GM23338 (cell line): ENCODE measurements at regions not wholly inside any gene's neighbourhood (a gene's known extent, or its start where the extent isn't known, plus 50 kb on each side); places are given as distances from the start of the nearest gene placed in this dataset.

ENCODE experiments used
- ATAC-seq: fragments of 200-7000 bp; cut with Tn5 transposase; 3 replicates; pipeline ENCODE4 v1.9.1; 2020
- DNase-seq: peaks from one replicate; pipeline ENCODE4 v3.0.0-alpha.2; 2015; ENCODE audit warnings: low spot score
- H2AFZ ChIP-seq: fragments of 200-600 bp; sonication (generic); 2 replicates; pipeline ENCODE4 v1.8.0; 2016; ENCODE audit warnings: antibody characterized with exemption, mild to moderate bottlenecking, moderate library complexity
- H3F3A ChIP-seq: fragments of 200-600 bp; sonication (generic); replicated peaks from 2 replicates; pipeline ENCODE4 v1.8.0; 2017; ENCODE audit warnings: antibody characterized with exemption, mixed run types, low read depth
- H3K27ac ChIP-seq: fragments of 200-600 bp; sonication (generic); 2 replicates; pipeline ENCODE4 v1.6.1; 2016; ENCODE audit warnings: low read depth
- H3K27me3 ChIP-seq: fragments of 200-600 bp; sonication (generic); 2 replicates; pipeline ENCODE4 v1.8.0; 2016; ENCODE audit warnings: mild to moderate bottlenecking, mixed run types, moderate library complexity; ENCODE audit not compliant: insufficient read depth
- H3K36me3 ChIP-seq: fragments of 200-600 bp; sonication (generic); 2 replicates; pipeline ENCODE4 v1.8.0; 2016; ENCODE audit warnings: mild to moderate bottlenecking; ENCODE audit not compliant: insufficient read depth
- H3K4me1 ChIP-seq: fragments of 200-600 bp; sonication (generic); 2 replicates; pipeline ENCODE4 v1.8.0; 2016; ENCODE audit warnings: mild to moderate bottlenecking, moderate library complexity; ENCODE audit not compliant: insufficient read depth
- H3K4me2 ChIP-seq: fragments of 200-600 bp; sonication (generic); 2 replicates; pipeline ENCODE4 v1.7.1; 2017; ENCODE audit warnings: mixed run types
- H3K4me3 ChIP-seq: fragments of 200-600 bp; sonication (generic); 2 replicates; pipeline ENCODE4 v1.6.1; 2016; ENCODE audit warnings: mixed run types
- H3K79me2 ChIP-seq: fragments of 200-600 bp; sonication (generic); replicated peaks from 2 replicates; pipeline ENCODE4 v1.8.0; 2017; ENCODE audit warnings: mild to moderate bottlenecking; ENCODE audit not compliant: insufficient read depth
- H3K9me2 ChIP-seq: fragments of 200-600 bp; sonication (generic); 2 replicates; pipeline ENCODE4 v1.8.0; 2017; ENCODE audit not compliant: insufficient read depth
- H4K20me1 ChIP-seq: fragments of 200-600 bp; sonication (generic); replicated peaks from 2 replicates; pipeline ENCODE4 v1.8.0; 2017; ENCODE audit warnings: mild to moderate bottlenecking; ENCODE audit not compliant: insufficient read depth
- H3K27ac Mint-ChIP-seq: 2 replicates; pipeline ENCODE4 v1.8.0; 2020; ENCODE audit warnings: inconsistent platforms, mild to moderate bottlenecking, moderate library complexity, mixed read lengths
- H3K27me3 Mint-ChIP-seq: 3 replicates; pipeline ENCODE4 v1.8.0; 2022; ENCODE audit warnings: low read depth, mild to moderate bottlenecking, moderate library complexity, mixed read lengths, inconsistent platforms; ENCODE audit not compliant: insufficient read depth, poor library complexity
- H3K36me3 Mint-ChIP-seq: 3 replicates; pipeline ENCODE4 v1.8.0; 2021; ENCODE audit warnings: low read depth, mild to moderate bottlenecking, inconsistent platforms, moderate library complexity, mixed read lengths
- H3K4me1 Mint-ChIP-seq: 3 replicates; pipeline ENCODE4 v1.8.0; 2020; ENCODE audit warnings: mild to moderate bottlenecking, inconsistent platforms, mixed read lengths
- H3K4me3 Mint-ChIP-seq: 3 replicates; pipeline ENCODE4 v1.8.0; 2021; ENCODE audit warnings: moderate library complexity, mild to moderate bottlenecking, inconsistent platforms, mixed read lengths
- H3K9me3 Mint-ChIP-seq: 3 replicates; pipeline ENCODE4 v1.8.0; 2020; ENCODE audit warnings: moderate library complexity, mild to moderate bottlenecking, inconsistent platforms, mixed read lengths
- CREB1 ChIP-seq: fragments of 250-450 bp; sonication (Bioruptor Pico); IDR thresholded peaks from 2 replicates; pipeline ENCODE4 v1.5.0; 2020; ENCODE audit warnings: low read depth, mild to moderate bottlenecking, moderate library complexity
- EZH2 ChIP-seq: fragments of 200-600 bp; sonication (generic); IDR thresholded peaks from one replicate; pipeline ENCODE4 v1.8.0; 2017; ENCODE audit warnings: antibody characterized with exemption, mild to moderate bottlenecking, low read depth; ENCODE audit not compliant: unreplicated experiment
- EZH2phosphoT487 ChIP-seq: fragments of 200-600 bp; sonication (generic); IDR thresholded peaks from one replicate; pipeline ENCODE4 v1.8.1; 2018; ENCODE audit warnings: antibody characterized with exemption; ENCODE audit not compliant: unreplicated experiment
- JUNB ChIP-seq: IDR thresholded peaks from one replicate; pipeline ENCODE4 v1.6.1; 2016; ENCODE audit warnings: antibody characterized with exemption; ENCODE audit not compliant: unreplicated experiment
- NANOG ChIP-seq: IDR thresholded peaks from 2 replicates; pipeline ENCODE4 v1.6.1; 2016; ENCODE audit warnings: antibody characterized with exemption, borderline replicate concordance
- POLR2AphosphoS5 ChIP-seq: IDR thresholded peaks from 2 replicates; pipeline ENCODE4 v1.6.1; 2016; ENCODE audit warnings: antibody characterized with exemption, low read depth
- STAT1 ChIP-seq: IDR thresholded peaks from one replicate; pipeline ENCODE4 v1.6.1; 2016; ENCODE audit warnings: antibody characterized with exemption; ENCODE audit not compliant: unreplicated experiment
- ZNF114 ChIP-seq: fragments of 250-450 bp; sonication (Bioruptor Pico); IDR thresholded peaks from 2 replicates; pipeline ENCODE4 v1.5.0; 2020; ENCODE audit warnings: mild to moderate bottlenecking, moderate library complexity
- ZNF331 ChIP-seq: fragments of 250-450 bp; sonication (Bioruptor Pico); IDR thresholded peaks from 2 replicates; pipeline ENCODE4 v1.5.0; 2020; ENCODE audit warnings: low read depth, mild to moderate bottlenecking, moderate library complexity
- TF ChIP-seq, protein P1 (sequence below): IDR thresholded peaks from one replicate; pipeline ENCODE4 v1.6.1; 2018; ENCODE audit warnings: antibody characterized with exemption; ENCODE audit not compliant: unreplicated experiment
- TF ChIP-seq, protein P2 (sequence below): IDR thresholded peaks from 2 replicates; pipeline ENCODE4 v1.6.1; 2016; ENCODE audit warnings: antibody characterized with exemption
- TF ChIP-seq, protein P3 (sequence below): fragments of 250-450 bp; sonication (Bioruptor Pico); IDR thresholded peaks from 2 replicates; pipeline ENCODE4 v1.5.0; 2020; ENCODE audit warnings: mild to moderate bottlenecking, moderate library complexity

DNA sequence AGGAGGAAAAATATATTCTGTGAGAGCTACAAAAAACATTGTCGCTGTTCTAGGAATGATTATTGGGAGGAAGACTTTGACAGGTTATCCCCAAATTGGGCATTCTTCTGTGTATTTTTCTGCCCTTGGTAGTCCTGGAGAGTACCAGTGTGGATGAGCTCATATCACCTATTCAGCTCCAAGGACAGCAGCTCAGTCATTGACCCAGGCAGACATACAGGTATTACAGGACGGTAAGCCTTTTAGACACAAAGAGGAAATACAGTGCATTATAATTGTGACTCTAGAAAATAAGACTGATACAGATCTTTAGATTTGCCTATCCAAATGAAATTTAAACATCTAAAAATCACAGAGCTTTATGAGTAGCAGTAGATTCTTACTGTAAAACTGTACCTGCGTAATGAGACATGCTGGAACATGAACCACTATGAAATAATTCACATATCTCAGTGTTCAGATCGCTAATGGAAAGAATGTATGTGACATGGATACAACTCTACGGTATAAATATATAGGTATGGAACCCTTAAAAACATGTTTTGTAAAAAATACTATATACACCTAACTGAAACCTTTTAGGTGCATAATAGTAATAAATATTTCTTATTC, 56.0 kb downstream of the PLK2 start:
- H2AFZ ChIP-seq = no peak overlapping the region
- H3K4me2 ChIP-seq = no peak overlapping the region
- ATAC-seq = no peak

More for the DNA sequence above, 56.0 kb downstream of the PLK2 start:
- Mint-ChIP-seq H3K9me3 (no peaks in the 10 kb centered on the region), H3K4me1 (peaks cover 42% of the 10 kb centered on the region), H3K27me3 (peaks cover 5% of the 10 kb centered on the region), H3K4me3 (no peak overlapping the region), H3K27ac (no peak overlapping the region), H3K36me3 (0 out of 3 replicates have a peak, but pooled peaks cover 3% of the 10 kb centered on the region)
- H3K9me2 ChIP-seq = peaks cover 4% of the 10 kb centered on the region
- peaks cover 24% of the 10 kb centered on the region for H3K4me1 ChIP-seq
- no peak for DNase-seq
- no peak for TF ChIP-seq JUNB
- no peak for TF ChIP-seq ZNF114
- TF ChIP-seq, protein P1, sequence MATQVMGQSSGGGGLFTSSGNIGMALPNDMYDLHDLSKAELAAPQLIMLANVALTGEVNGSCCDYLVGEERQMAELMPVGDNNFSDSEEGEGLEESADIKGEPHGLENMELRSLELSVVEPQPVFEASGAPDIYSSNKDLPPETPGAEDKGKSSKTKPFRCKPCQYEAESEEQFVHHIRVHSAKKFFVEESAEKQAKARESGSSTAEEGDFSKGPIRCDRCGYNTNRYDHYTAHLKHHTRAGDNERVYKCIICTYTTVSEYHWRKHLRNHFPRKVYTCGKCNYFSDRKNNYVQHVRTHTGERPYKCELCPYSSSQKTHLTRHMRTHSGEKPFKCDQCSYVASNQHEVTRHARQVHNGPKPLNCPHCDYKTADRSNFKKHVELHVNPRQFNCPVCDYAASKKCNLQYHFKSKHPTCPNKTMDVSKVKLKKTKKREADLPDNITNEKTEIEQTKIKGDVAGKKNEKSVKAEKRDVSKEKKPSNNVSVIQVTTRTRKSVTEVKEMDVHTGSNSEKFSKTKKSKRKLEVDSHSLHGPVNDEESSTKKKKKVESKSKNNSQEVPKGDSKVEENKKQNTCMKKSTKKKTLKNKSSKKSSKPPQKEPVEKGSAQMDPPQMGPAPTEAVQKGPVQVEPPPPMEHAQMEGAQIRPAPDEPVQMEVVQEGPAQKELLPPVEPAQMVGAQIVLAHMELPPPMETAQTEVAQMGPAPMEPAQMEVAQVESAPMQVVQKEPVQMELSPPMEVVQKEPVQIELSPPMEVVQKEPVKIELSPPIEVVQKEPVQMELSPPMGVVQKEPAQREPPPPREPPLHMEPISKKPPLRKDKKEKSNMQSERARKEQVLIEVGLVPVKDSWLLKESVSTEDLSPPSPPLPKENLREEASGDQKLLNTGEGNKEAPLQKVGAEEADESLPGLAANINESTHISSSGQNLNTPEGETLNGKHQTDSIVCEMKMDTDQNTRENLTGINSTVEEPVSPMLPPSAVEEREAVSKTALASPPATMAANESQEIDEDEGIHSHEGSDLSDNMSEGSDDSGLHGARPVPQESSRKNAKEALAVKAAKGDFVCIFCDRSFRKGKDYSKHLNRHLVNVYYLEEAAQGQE = no peak
- no peak for TF ChIP-seq NANOG
- TF ChIP-seq POLR2AphosphoS5 = no peak
- TF ChIP-seq, protein P2, sequence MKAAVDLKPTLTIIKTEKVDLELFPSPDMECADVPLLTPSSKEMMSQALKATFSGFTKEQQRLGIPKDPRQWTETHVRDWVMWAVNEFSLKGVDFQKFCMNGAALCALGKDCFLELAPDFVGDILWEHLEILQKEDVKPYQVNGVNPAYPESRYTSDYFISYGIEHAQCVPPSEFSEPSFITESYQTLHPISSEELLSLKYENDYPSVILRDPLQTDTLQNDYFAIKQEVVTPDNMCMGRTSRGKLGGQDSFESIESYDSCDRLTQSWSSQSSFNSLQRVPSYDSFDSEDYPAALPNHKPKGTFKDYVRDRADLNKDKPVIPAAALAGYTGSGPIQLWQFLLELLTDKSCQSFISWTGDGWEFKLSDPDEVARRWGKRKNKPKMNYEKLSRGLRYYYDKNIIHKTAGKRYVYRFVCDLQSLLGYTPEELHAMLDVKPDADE = no peak
- TF ChIP-seq EZH2 = no peak
- no peak for TF ChIP-seq EZH2phosphoT487
- no peak for TF ChIP-seq CREB1 (CRISPR knock-in tag)
- TF ChIP-seq STAT1 = no peak
- TF ChIP-seq, protein P3, sequence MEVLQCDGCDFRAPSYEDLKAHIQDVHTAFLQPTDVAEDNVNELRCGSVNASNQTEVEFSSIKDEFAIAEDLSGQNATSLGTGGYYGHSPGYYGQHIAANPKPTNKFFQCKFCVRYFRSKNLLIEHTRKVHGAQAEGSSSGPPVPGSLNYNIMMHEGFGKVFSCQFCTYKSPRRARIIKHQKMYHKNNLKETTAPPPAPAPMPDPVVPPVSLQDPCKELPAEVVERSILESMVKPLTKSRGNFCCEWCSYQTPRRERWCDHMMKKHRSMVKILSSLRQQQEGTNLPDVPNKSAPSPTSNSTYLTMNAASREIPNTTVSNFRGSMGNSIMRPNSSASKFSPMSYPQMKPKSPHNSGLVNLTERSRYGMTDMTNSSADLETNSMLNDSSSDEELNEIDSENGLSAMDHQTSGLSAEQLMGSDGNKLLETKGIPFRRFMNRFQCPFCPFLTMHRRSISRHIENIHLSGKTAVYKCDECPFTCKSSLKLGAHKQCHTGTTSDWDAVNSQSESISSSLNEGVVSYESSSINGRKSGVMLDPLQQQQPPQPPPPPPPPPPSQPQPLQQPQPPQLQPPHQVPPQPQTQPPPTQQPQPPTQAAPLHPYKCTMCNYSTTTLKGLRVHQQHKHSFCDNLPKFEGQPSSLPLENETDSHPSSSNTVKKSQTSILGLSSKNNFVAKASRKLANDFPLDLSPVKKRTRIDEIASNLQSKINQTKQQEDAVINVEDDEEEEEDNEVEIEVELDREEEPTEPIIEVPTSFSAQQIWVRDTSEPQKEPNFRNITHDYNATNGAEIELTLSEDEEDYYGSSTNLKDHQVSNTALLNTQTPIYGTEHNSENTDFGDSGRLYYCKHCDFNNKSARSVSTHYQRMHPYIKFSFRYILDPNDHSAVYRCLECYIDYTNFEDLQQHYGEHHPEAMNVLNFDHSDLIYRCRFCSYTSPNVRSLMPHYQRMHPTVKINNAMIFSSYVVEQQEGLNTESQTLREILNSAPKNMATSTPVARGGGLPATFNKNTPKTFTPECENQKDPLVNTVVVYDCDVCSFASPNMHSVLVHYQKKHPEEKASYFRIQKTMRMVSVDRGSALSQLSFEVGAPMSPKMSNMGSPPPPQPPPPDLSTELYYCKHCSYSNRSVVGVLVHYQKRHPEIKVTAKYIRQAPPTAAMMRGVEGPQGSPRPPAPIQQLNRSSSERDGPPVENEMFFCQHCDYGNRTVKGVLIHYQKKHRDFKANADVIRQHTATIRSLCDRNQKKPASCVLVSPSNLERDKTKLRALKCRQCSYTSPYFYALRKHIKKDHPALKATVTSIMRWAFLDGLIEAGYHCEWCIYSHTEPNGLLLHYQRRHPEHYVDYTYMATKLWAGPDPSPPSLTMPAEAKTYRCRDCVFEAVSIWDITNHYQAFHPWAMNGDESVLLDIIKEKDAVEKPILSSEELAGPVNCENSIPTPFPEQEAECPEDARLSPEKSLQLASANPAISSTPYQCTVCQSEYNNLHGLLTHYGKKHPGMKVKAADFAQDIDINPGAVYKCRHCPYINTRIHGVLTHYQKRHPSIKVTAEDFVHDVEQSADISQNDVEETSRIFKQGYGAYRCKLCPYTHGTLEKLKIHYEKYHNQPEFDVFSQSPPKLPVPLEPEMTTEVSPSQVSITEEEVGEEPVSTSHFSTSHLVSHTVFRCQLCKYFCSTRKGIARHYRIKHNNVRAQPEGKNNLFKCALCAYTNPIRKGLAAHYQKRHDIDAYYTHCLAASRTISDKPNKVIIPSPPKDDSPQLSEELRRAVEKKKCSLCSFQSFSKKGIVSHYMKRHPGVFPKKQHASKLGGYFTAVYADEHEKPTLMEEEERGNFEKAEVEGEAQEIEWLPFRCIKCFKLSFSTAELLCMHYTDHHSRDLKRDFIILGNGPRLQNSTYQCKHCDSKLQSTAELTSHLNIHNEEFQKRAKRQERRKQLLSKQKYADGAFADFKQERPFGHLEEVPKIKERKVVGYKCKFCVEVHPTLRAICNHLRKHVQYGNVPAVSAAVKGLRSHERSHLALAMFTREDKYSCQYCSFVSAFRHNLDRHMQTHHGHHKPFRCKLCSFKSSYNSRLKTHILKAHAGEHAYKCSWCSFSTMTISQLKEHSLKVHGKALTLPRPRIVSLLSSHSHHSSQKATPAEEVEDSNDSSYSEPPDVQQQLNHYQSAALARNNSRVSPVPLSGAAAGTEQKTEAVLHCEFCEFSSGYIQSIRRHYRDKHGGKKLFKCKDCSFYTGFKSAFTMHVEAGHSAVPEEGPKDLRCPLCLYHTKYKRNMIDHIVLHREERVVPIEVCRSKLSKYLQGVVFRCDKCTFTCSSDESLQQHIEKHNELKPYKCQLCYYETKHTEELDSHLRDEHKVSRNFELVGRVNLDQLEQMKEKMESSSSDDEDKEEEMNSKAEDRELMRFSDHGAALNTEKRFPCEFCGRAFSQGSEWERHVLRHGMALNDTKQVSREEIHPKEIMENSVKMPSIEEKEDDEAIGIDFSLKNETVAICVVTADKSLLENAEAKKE (CRISPR knock-in tag) = no peak
- no peak for TF ChIP-seq ZNF331
- H3K79me2 ChIP-seq = no peaks in the 10 kb centered on the region
- no peaks in the 10 kb centered on the region for H3K27me3 ChIP-seq
- no peaks in the 10 kb centered on the region for H3F3A ChIP-seq
- no peak overlapping the region for H3K4me3 ChIP-seq
- no peaks in the 10 kb centered on the region for H4K20me1 ChIP-seq
- no peaks in the 10 kb centered on the region for H3K36me3 ChIP-seq
- no peak overlapping the region for H3K27ac ChIP-seq
